ENCODE measurements at regions not wholly inside any gene's neighbourhood (a gene's known extent, or its start where the extent isn't known, plus 50 kb on each side); places are given as distances from the start of the nearest gene placed in this dataset.

DNA sequence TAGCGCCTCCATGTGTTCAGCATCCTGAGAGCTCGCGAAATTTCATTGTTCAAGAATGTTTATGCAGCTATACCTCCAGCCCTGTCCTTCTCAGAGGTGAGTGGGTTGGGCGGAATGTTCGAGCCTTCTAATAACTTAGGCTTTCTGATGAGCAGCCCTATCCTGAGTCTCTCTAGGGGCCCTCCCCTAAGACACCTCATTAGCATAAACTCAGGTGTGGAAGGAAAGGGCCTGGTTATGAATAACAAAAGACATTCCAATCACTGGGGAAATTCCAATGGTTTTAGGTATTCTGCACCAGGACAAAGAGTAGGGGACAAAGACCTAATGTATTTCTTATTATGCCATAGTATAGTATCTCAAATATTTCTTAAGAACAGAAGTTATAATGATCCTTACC is 138.1 kb upstream of the PDZRN3 start:
- TF ChIP-seq, protein P1, sequence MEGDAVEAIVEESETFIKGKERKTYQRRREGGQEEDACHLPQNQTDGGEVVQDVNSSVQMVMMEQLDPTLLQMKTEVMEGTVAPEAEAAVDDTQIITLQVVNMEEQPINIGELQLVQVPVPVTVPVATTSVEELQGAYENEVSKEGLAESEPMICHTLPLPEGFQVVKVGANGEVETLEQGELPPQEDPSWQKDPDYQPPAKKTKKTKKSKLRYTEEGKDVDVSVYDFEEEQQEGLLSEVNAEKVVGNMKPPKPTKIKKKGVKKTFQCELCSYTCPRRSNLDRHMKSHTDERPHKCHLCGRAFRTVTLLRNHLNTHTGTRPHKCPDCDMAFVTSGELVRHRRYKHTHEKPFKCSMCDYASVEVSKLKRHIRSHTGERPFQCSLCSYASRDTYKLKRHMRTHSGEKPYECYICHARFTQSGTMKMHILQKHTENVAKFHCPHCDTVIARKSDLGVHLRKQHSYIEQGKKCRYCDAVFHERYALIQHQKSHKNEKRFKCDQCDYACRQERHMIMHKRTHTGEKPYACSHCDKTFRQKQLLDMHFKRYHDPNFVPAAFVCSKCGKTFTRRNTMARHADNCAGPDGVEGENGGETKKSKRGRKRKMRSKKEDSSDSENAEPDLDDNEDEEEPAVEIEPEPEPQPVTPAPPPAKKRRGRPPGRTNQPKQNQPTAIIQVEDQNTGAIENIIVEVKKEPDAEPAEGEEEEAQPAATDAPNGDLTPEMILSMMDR (IDR thresholded peaks at IDR 0.05; ENCODE audit: low read depth, low read length, poor library complexity, severe bottlenecking): no peak
- no peak for TF ChIP-seq EZH2phosphoT487 (IDR thresholded peaks at IDR 0.05; ENCODE audit: borderline replicate concordance, low read length)
